ENCODE measurements at regions not wholly inside any gene's neighbourhood (a gene's known extent, or its start where the extent isn't known, plus 50 kb on each side); places are given as distances from the start of the nearest gene placed in this dataset.

DNA sequence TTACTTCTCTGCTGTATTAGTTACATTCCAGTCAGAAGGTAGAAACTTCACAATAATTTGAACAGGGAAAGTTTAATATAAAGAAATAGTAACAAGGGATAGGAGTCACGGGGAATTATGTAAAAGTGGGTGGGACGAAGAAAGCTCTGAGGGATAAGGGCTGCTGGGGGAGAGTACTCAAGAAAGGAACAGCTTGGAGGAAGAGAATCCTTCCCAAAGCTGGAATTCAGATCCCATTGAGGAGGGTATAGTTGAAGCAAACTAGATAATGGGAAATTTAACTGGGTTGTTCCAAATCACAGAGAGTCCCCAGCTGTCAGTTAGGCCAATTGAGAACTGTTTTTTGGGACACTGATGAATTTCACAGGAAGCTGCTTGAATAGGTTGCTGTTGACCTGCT, 53.2 kb upstream of the MACC1 start:
- H3K4me2 ChIP-seq, result no peak overlapping the region
- Mint-ChIP-seq H3K9me3 (no peaks in the 10 kb centered on the region), H3K36me3 (ENCODE audit: low read depth) (no peaks in the 10 kb centered on the region), H3K4me3 (no peak overlapping the region), H3K27me3 (ENCODE audit: insufficient read depth, low read depth, poor library complexity) (peaks cover 7% of the 10 kb centered on the region), H3K4me1 (peaks cover 6% of the 10 kb centered on the region; the same call in 2 of the 3 replicates), H3K27ac (no peak overlapping the region)
- H3F3A ChIP-seq (replicated peaks; ENCODE audit: low read depth), result no peaks in the 10 kb centered on the region
- no peak for DNase-seq (ENCODE audit: low spot score)
- H3K27me3 ChIP-seq (ENCODE audit: insufficient read depth), result no peaks in the 10 kb centered on the region
- peaks cover 6% of the 10 kb centered on the region; the same call in 1 of the 2 replicates for H3K4me1 ChIP-seq (ENCODE audit: insufficient read depth)
- no peaks in the 10 kb centered on the region for H3K36me3 ChIP-seq (ENCODE audit: insufficient read depth)
- H3K4me3 ChIP-seq, result no peak overlapping the region
- TF ChIP-seq CREB1 (CRISPR knock-in tag; IDR thresholded peaks at IDR 0.05; ENCODE audit: low read depth) (no peak), JUNB (IDR thresholded peaks at IDR 0.05; ENCODE audit: unreplicated experiment) (no peak), ZNF331 (CRISPR knock-in tag; IDR thresholded peaks at IDR 0.05; ENCODE audit: low read depth) (no peak), ZNF114 (CRISPR knock-in tag; IDR thresholded peaks at IDR 0.05) (no peak), STAT1 (IDR thresholded peaks at IDR 0.05; ENCODE audit: unreplicated experiment) (no peak), EZH2 (IDR thresholded peaks at IDR 0.05; ENCODE audit: low read depth, unreplicated experiment) (no peak)
- TF ChIP-seq, protein P1, sequence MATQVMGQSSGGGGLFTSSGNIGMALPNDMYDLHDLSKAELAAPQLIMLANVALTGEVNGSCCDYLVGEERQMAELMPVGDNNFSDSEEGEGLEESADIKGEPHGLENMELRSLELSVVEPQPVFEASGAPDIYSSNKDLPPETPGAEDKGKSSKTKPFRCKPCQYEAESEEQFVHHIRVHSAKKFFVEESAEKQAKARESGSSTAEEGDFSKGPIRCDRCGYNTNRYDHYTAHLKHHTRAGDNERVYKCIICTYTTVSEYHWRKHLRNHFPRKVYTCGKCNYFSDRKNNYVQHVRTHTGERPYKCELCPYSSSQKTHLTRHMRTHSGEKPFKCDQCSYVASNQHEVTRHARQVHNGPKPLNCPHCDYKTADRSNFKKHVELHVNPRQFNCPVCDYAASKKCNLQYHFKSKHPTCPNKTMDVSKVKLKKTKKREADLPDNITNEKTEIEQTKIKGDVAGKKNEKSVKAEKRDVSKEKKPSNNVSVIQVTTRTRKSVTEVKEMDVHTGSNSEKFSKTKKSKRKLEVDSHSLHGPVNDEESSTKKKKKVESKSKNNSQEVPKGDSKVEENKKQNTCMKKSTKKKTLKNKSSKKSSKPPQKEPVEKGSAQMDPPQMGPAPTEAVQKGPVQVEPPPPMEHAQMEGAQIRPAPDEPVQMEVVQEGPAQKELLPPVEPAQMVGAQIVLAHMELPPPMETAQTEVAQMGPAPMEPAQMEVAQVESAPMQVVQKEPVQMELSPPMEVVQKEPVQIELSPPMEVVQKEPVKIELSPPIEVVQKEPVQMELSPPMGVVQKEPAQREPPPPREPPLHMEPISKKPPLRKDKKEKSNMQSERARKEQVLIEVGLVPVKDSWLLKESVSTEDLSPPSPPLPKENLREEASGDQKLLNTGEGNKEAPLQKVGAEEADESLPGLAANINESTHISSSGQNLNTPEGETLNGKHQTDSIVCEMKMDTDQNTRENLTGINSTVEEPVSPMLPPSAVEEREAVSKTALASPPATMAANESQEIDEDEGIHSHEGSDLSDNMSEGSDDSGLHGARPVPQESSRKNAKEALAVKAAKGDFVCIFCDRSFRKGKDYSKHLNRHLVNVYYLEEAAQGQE (IDR thresholded peaks at IDR 0.05; ENCODE audit: unreplicated experiment), result no peak
- TF ChIP-seq, protein P2, sequence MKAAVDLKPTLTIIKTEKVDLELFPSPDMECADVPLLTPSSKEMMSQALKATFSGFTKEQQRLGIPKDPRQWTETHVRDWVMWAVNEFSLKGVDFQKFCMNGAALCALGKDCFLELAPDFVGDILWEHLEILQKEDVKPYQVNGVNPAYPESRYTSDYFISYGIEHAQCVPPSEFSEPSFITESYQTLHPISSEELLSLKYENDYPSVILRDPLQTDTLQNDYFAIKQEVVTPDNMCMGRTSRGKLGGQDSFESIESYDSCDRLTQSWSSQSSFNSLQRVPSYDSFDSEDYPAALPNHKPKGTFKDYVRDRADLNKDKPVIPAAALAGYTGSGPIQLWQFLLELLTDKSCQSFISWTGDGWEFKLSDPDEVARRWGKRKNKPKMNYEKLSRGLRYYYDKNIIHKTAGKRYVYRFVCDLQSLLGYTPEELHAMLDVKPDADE (IDR thresholded peaks at IDR 0.05), result no peak
- TF ChIP-seq, protein P3, sequence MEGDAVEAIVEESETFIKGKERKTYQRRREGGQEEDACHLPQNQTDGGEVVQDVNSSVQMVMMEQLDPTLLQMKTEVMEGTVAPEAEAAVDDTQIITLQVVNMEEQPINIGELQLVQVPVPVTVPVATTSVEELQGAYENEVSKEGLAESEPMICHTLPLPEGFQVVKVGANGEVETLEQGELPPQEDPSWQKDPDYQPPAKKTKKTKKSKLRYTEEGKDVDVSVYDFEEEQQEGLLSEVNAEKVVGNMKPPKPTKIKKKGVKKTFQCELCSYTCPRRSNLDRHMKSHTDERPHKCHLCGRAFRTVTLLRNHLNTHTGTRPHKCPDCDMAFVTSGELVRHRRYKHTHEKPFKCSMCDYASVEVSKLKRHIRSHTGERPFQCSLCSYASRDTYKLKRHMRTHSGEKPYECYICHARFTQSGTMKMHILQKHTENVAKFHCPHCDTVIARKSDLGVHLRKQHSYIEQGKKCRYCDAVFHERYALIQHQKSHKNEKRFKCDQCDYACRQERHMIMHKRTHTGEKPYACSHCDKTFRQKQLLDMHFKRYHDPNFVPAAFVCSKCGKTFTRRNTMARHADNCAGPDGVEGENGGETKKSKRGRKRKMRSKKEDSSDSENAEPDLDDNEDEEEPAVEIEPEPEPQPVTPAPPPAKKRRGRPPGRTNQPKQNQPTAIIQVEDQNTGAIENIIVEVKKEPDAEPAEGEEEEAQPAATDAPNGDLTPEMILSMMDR (conservative IDR thresholded peaks at IDR 0.05; ENCODE audit: low read depth in 2 of 2), result no peak
- TF ChIP-seq, protein P4, sequence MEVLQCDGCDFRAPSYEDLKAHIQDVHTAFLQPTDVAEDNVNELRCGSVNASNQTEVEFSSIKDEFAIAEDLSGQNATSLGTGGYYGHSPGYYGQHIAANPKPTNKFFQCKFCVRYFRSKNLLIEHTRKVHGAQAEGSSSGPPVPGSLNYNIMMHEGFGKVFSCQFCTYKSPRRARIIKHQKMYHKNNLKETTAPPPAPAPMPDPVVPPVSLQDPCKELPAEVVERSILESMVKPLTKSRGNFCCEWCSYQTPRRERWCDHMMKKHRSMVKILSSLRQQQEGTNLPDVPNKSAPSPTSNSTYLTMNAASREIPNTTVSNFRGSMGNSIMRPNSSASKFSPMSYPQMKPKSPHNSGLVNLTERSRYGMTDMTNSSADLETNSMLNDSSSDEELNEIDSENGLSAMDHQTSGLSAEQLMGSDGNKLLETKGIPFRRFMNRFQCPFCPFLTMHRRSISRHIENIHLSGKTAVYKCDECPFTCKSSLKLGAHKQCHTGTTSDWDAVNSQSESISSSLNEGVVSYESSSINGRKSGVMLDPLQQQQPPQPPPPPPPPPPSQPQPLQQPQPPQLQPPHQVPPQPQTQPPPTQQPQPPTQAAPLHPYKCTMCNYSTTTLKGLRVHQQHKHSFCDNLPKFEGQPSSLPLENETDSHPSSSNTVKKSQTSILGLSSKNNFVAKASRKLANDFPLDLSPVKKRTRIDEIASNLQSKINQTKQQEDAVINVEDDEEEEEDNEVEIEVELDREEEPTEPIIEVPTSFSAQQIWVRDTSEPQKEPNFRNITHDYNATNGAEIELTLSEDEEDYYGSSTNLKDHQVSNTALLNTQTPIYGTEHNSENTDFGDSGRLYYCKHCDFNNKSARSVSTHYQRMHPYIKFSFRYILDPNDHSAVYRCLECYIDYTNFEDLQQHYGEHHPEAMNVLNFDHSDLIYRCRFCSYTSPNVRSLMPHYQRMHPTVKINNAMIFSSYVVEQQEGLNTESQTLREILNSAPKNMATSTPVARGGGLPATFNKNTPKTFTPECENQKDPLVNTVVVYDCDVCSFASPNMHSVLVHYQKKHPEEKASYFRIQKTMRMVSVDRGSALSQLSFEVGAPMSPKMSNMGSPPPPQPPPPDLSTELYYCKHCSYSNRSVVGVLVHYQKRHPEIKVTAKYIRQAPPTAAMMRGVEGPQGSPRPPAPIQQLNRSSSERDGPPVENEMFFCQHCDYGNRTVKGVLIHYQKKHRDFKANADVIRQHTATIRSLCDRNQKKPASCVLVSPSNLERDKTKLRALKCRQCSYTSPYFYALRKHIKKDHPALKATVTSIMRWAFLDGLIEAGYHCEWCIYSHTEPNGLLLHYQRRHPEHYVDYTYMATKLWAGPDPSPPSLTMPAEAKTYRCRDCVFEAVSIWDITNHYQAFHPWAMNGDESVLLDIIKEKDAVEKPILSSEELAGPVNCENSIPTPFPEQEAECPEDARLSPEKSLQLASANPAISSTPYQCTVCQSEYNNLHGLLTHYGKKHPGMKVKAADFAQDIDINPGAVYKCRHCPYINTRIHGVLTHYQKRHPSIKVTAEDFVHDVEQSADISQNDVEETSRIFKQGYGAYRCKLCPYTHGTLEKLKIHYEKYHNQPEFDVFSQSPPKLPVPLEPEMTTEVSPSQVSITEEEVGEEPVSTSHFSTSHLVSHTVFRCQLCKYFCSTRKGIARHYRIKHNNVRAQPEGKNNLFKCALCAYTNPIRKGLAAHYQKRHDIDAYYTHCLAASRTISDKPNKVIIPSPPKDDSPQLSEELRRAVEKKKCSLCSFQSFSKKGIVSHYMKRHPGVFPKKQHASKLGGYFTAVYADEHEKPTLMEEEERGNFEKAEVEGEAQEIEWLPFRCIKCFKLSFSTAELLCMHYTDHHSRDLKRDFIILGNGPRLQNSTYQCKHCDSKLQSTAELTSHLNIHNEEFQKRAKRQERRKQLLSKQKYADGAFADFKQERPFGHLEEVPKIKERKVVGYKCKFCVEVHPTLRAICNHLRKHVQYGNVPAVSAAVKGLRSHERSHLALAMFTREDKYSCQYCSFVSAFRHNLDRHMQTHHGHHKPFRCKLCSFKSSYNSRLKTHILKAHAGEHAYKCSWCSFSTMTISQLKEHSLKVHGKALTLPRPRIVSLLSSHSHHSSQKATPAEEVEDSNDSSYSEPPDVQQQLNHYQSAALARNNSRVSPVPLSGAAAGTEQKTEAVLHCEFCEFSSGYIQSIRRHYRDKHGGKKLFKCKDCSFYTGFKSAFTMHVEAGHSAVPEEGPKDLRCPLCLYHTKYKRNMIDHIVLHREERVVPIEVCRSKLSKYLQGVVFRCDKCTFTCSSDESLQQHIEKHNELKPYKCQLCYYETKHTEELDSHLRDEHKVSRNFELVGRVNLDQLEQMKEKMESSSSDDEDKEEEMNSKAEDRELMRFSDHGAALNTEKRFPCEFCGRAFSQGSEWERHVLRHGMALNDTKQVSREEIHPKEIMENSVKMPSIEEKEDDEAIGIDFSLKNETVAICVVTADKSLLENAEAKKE (CRISPR knock-in tag; IDR thresholded peaks at IDR 0.05), result no peak
- no peak overlapping the region for H2AFZ ChIP-seq
- ATAC-seq, result no peak
- no peak overlapping the region for H3K27ac ChIP-seq (ENCODE audit: low read depth)
- no peaks in the 10 kb centered on the region for H3K79me2 ChIP-seq (replicated peaks; ENCODE audit: insufficient read depth)
- no peaks in the 10 kb centered on the region for H4K20me1 ChIP-seq (replicated peaks; ENCODE audit: insufficient read depth)
- H3K9me2 ChIP-seq (ENCODE audit: insufficient read depth), result peaks cover 3% of the 10 kb centered on the region; the same call in 1 of the 2 replicates
